Stimulated activated CD4-positive, alpha-beta T cell treated with anti-CD3 and anti-CD28 coated beads, TNF-alpha, amount 100 ng/mL, for 4 hours (primary cell): ENCODE measurements at regions not wholly inside any gene's neighbourhood (a gene's known extent, or its start where the extent isn't known, plus 50 kb on each side); places are given as distances from the start of the nearest gene placed in this dataset.

ENCODE experiments used
- DNase-seq, 3 experiments: peaks; one replicate each; pipeline ENCODE4 v3.0.0-alpha.2; 2020; ENCODE audit warnings: low read depth in 3 of 3

DNA sequence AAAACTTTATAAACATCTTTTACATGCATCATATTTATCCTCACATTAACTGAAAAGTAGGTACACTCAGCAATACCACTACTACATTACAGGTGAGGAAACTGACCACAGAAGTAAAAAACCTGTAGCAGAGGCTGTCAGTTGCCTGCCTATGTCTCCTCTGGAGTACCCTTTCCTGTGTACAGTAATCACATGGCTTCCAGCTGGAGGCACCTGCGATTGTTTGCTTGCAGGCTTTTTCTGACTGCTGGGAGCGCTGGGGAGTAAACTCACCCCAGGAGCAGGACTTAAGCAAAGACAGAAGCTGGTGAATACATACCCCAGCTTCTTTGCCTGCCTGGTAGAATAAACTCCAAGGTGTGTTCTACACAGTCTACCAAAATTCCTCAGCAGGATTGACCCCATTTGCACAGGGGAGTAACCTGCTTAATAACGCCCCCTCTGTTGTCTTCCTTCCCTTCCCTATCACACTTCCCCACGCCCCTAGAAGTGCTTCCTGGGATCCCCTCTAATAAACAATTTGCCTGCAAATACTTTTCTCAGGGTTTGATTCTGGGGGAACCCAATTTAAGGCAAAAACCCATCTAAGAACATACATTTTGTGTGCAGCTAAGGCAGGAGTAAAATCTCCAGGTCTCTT lies 138.9 kb downstream of the PTH2R start:
- no peak for DNase-seq

- no peak for DNase-seq
Measured at GRCh38 chr2:208546107-208546506, 139.5 kb downstream of the PTH2R start.

DNA sequence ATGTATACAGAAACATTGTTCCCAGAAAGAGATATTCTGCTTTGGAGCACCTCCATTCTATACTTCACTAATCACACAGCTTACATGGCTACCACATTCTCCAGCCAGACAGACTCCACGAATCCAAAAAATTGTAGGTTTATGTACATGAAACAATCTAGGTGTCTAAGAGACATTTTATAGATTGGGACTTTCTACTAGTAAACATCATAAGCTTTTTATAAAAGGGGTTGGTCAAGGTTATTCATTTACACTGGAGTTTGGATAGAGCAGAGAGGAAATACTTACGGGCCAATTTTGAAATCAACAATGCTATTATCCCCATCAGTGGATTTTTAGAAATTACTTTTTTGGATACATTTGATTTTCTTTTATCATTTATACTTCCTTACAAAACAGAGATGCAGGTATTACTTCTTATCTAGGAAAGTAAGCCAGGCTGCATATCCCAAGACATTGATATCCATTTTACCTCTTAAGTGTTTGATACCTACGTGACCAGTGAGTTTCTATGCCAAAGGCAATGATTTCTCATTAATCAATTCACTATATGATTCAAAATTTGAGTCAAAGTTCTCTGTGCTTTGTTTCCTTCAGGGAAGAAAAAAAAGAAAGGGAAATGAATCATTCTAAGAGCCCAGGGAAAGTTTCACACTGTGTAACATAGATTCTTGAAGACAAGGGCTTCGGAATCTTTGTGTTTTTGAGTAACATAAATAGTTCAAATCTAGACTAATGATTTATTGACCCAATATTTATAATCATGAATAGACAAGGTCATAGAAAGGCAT lies 140.5 kb downstream of the PTH2R start:
- DNase-seq = no peak

- no peak for DNase-seq
Measured at GRCh38 chr2:208548700-208549099, 142.1 kb downstream of the PTH2R start.

DNA sequence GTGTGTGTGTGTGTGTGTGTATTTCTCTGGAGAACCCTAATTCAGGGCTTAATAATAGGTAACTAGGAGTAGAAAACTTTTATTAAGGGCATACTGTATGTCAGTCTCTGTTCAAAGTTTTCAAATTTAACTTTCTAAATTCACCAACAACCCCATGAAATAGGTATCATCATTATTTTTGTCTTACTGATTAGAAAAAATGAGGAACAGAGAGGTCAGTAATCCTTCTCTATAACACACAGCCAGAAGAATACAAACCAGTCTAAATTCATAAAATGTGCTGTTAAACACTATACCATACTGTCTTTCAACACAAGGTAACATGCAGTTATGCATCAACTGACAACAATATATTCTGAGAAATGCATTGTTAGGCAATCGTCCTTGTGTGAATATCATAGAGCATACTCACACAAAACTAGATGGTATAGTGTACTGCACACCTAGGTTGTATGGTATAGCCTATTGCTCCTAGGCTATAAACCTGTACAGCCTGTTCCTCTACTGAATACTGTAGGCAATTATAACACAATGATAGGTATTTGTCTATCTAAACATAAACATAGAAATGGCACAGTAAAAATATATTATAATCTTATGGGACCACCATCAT lies 143.1 kb downstream of the PTH2R start:
- DNase-seq = no peak

- no peak for DNase-seq
Measured at GRCh38 chr2:208552943-208553342, 146.4 kb downstream of the PTH2R start.

GRCh38 chr2:208556983-208557484 lies 150.4 kb downstream of the PTH2R start:
- no peak for DNase-seq

DNA sequence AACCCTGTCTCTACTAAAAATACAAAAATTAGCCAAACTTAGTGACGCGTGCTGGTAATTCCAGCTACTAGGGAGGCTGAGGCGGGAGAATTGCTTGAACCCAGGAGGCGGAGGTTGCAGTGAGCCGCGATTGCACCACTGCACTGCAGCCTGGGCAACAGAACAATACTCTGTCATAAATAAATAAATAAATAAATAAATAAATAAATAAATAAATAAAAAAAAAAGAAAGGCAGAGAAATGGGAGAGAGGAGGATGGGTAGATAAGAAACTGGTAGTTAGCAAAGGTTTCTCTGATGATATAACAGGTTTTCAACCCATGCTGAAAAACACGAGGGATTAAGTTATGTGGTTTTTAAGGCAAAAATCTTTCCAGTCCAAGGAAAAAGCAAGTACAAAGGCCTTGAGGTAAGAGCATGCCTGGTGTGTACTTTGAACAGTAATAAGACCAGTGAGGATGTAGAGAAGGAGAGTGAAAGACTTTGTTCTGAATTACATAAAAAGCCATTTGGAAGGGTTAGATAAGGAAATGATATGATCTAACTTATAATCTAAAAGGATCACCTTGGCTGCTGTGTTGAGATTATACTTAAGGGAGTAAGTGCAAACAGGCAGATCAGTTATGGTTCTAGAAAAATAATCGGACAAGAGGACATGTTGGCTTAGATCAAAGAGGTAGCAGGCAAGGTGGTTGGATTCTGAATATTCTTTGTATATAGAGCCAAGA lies 159.3 kb downstream of the PTH2R start:
- DNase-seq = no peak

GRCh38 chr2:208568203-208568602 lies 161.6 kb downstream of the PTH2R start:
- DNase-seq = no peak

DNA sequence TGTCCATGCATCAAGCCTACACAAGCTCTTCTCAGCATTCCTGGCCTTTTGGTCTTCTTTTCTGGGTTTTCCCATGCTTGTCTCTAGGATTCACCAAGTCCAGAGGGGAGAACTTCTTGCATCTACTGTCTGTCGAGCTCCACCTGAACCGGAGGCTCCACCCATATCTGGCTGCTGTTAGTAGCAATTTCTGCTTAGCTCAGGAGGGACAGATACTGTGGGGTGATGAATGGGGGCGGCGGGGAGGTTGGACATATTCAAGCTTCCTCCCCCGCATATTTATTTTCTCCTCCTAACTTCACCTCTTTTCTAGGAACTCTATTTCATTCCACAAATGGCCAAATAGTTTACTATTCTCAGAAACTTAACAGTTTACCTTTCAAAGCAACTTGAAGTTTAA lies 163.5 kb downstream of the PTH2R start:
- DNase-seq = no peak

- DNase-seq = no peak
Measured at GRCh38 chr2:208570851-208571763, 164.5 kb downstream of the PTH2R start.

- DNase-seq = no peak
Measured at GRCh38 chr2:208571764-208572131, 165.2 kb downstream of the PTH2R start.

DNA sequence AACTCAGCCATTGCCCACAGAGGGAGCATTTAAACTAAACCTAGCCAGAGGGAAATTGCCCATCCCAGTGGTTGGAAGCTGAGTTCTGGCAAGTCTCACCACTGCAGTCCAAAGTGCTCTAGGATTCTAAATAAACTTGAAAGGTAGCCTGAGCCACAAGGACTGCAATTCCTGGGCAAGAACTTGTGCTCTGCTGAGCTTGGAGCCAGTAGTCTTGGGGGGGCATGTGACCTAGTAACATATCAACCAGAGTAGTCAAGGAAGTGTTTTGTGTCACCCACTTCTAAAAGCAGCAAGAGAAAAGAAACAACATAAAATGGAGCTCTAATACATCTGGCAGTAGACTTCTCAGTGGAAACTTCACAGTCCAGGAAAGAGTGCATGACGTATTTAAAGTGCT lies 167.0 kb downstream of the PTH2R start:
- DNase-seq = no peak

DNA sequence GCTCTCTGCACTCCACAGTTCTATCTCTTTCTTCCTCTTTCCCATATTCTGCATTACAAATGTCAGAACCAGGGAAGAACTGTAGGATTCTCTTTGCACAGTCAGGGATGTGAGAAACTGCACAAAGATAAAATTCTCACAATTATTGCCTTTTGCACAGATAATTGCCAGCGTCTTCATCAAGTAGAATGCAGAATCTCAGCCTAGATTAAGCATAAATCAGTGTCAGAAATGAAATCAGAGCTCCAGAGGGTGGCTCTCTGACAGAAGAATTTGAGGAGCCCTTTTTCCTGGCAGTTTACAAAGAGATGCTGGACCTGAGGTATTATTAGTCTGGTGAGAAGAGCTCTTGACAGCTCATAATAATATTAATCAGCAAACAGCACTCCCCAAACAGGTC lies 173.1 kb downstream of the PTH2R start:
- DNase-seq = no peak

GRCh38 chr2:208584378-208584985 lies 177.9 kb downstream of the PTH2R start:
- DNase-seq = no peak

- DNase-seq = no peak
Measured at GRCh38 chr2:208586516-208586915, 179.9 kb downstream of the PTH2R start.

DNA sequence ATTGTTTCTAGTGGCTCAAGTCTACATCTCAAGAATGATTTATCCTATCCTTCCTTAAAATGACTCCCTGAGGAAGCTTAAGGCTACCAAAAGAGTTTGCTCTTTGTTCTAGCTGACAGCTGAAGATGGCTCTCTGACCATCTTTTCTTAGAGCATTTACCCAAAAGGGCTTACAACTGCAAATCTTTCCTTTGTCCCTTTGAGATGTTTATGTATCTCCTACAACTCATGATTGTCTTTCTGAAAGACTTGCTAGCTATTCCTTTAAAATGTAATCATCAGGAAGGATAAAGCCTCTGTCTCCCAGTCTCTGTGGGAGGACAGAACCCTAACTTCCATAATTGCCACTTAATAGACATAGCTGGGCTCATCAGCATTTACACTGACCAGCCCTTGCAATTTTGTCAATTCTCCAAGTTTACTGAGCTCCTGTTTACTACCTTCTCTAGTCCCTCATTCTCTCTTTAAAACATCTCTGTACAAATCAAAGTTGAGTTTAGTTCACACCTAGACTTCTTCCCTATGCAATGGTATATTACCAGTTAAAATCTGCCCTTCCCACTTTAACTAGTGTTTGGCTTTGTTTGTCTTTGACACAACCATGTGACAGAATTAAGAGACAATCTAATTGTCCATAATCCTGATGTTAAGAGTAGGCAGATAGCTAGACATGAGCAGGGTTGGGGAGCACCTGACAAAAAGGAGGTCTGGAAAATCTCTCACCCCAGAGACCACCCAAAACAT lies 188.2 kb downstream of the PTH2R start:
- no peak for DNase-seq

DNA sequence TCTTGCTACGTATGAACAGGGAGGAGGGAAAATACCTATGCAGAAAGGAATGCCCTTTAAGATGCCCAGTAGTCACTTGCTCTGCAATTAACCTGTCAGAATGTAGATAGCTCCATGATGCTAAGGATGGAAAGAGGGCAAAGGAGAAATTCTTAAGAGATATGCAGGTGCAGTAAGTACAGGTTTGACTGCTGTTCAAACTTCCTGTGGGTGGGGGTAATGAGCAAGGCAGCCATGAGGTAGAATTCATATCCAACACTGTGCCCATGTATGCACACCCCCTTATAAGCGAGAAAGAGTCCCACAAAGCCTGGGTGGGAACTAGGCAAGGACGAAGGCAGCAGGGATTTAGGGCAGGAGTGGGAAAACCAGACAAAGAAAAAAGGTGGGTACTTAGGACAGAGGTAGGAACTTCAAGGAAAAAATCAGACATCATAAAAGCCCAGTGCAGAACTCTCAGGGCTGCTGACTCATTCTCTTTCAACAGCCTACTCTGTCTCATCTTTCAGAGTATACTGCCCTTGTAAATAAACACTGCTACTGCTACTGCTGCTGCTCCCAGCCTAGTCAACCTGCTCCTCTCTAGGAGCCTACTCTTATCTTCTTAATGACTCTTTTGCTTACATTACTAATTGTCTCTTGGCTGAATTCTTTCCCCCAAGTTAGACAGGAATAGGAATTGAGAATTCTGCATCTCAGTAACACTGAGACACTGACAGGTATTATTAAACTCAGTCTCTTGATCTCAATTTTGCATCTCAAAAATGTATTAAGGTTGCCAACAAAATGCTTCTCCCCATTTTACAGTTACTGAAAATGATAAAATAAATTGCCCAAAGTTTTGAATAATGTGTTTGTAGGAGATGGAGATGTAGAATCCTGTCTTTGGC lies 189.0 kb downstream of the PTH2R start:
- no peak for DNase-seq

- no peak for DNase-seq
Measured at GRCh38 chr2:208607694-208608093, 201.1 kb downstream of the PTH2R start.
